Sigmoid colon (tissue), 6 donors: ENCODE measurements at regions not wholly inside any gene's neighbourhood (a gene's known extent, or its start where the extent isn't known, plus 50 kb on each side); places are given as distances from the start of the nearest gene placed in this dataset.

Experiments used
- DNase-seq: peaks from one replicate; pipeline ENCODE4 v3.0.0-alpha.2; 2019
- H3K27ac ChIP-seq, 4 donors: fragments of 200-600 bp; sonication (generic); one replicate each; pipeline ENCODE4 v1.5.1; 2016 to 2019; ENCODE audit warnings: mild to moderate bottlenecking in 1 of 4
- H3K27me3 ChIP-seq, 3 donors: fragments of 200-600 bp; sonication (generic); one replicate each; pipeline ENCODE4 v1.5.1; 2019; ENCODE audit warnings: mild to moderate bottlenecking in 1 of 3
- H3K36me3 ChIP-seq, 4 donors: fragments of 200-600 bp; sonication (generic); one replicate each; pipeline ENCODE4 v1.5.1; 2016 to 2019
- H3K4me1 ChIP-seq, 4 donors: fragments of 200-600 bp; sonication (generic); one replicate each; pipeline ENCODE4 v1.5.1; 2017 to 2019
- H3K4me3 ChIP-seq, 4 donors: fragments of 200-600 bp; sonication (generic); one replicate each; pipeline ENCODE4 v1.5.1; 2017 to 2019; ENCODE audit warnings: mild to moderate bottlenecking in 2 of 4, moderate library complexity in 1 of 4
- H3K9me3 ChIP-seq, 4 donors: fragments of 200-600 bp in 3 of 4; sonication (generic) in 3 of 4; one replicate each; pipeline versions ENCODE4 v1.5.1 to v1.6.1; 2013 to 2019
- CTCF ChIP-seq, 4 experiments: fragments of 450-650 bp in 3 of 4; fragments of 200-600 bp in 1 of 4; IDR thresholded peaks; one replicate each; pipeline ENCODE4 v1.5.1; 2016 to 2019; ENCODE audit warnings: antibody characterized with exemption in 4 of 4, mild to moderate bottlenecking in 3 of 4, moderate library complexity in 2 of 4
- EP300 ChIP-seq, 4 donors: sonication (generic); formaldehyde crosslinking; IDR thresholded peaks; one replicate each; pipeline ENCODE4 v1.6.1; 2017; ENCODE audit warnings: antibody characterized with exemption in 4 of 4
- POLR2A ChIP-seq, 2 donors: fragments of 450-650 bp; IDR thresholded peaks; one replicate each; pipeline ENCODE4 v1.6.1; 2016; ENCODE audit warnings: antibody characterized with exemption in 2 of 2, mild to moderate bottlenecking in 2 of 2, moderate library complexity in 2 of 2
- POLR2AphosphoS5 ChIP-seq, 4 donors: sonication (generic); formaldehyde crosslinking; IDR thresholded peaks; one replicate each; pipeline ENCODE4 v1.6.1; 2017; ENCODE audit warnings: antibody characterized with exemption in 4 of 4
- WGBS, 2 donors: extraction: QIAGEN DNeasy Blood & Tissue Kit; methylation state at CpG; one replicate each; pipeline ENCODE4 v1.1.7; 2013; 5-methylcytosine and 5-hydroxymethylcytosine counted together
- intact Hi-C: fragments of 100-400 bp; cut with DNase I; formaldehyde crosslinking; loops from one replicate; pipeline ENCODE4 v1.15.1; 2023
- donor health status: healthy with polysubstance abuse.
- donor health status: healthy.

- TF ChIP-seq EP300 (IDR thresholded peaks at IDR 0.05) (no peak), POLR2AphosphoS5 (IDR thresholded peaks at IDR 0.05) (no peak), POLR2A (IDR thresholded peaks at IDR 0.05) (no peak), CTCF (IDR thresholded peaks at IDR 0.05) (no peak)
- Histone ChIP-seq H3K4me1 (no peaks in the 10 kb centered on the region), H3K36me3 (no peaks in the 10 kb centered on the region), H3K27ac (no peak overlapping the region), H3K4me3 (no peak overlapping the region), H3K9me3 (no peaks in the 10 kb centered on the region), H3K27me3 (no peaks in the 10 kb centered on the region)
- intact Hi-C loops, result no loop called here
- DNase-seq, result no peak
- WGBS, 2 donors, result 54 to 82% methylated on average over 4 of the region's 4 CpGs
These were observed 146.6 kb upstream of the PDE1C start for GRCh38 chr7:32216759-32217158.

DNA sequence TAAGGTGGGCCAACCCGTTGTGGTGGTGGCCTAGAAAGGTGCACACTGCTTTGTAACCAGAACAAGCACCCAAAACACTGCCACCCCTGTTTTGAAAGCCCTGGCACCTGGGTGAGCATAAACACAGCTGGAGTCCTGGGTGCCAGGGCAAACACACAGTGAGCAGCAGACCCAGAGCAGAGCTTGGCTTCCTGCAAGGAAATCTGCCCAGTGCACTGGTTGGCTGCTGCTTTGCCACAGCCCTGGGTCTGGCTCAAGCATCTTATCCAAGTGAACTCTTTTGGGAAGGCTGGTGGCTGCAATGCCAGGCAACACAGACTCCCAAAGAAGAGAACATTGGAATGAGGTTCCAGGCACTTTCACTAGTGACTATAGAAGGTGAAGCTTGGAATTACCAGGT lies 145.5 kb upstream of the PDE1C start:
- Histone ChIP-seq H3K9me3 (no peaks in the 10 kb centered on the region), H3K36me3 (no peaks in the 10 kb centered on the region), H3K4me3 (no peak overlapping the region), H3K27ac (no peak overlapping the region), H3K4me1 (no peaks in the 10 kb centered on the region), H3K27me3 (peaks cover 0 to 3% (median 0%) of the 10 kb centered on the region in 3 donors)
- intact Hi-C loops, result no loop called here
- TF ChIP-seq POLR2A (IDR thresholded peaks at IDR 0.05), result no peak
- no peak for TF ChIP-seq POLR2AphosphoS5 (IDR thresholded peaks at IDR 0.05)
- TF ChIP-seq EP300 (IDR thresholded peaks at IDR 0.05), result no peak
- TF ChIP-seq CTCF (IDR thresholded peaks at IDR 0.05), result no peak
- DNase-seq, result no peak
- WGBS, 2 donors, result 60 to 78% methylated on average over 1 of the region's 1 CpG

DNA sequence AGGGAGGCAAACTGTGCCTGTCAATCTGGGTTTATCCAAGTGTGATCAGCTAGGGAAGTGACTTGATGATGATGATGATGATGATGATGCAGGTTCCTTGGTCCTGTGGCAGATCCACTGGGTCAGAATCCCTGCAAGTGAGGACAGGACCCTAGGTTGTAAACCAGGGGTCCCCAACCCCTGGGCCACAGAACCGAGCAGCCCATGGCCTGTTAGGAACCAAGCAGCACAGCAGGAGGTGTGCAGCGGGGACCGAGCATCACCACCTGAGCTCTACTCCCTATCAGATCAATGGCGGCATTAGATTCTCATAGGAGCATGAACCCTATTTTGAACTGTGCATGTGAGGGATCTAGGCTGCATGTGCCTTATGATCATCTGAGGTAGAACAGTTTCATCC lies 144.7 kb upstream of the PDE1C start:
- intact Hi-C loops, result no loop called here
- peaks cover 0 to 3% (median 0%) of the 10 kb centered on the region in 3 donors for H3K27me3 ChIP-seq
- no peaks in the 10 kb centered on the region for H3K4me1 ChIP-seq
- H3K4me3 ChIP-seq, result no peak overlapping the region
- TF ChIP-seq POLR2A (IDR thresholded peaks at IDR 0.05), result no peak
- TF ChIP-seq CTCF (IDR thresholded peaks at IDR 0.05), result no peak
- no peak for TF ChIP-seq EP300 (IDR thresholded peaks at IDR 0.05)
- no peak for TF ChIP-seq POLR2AphosphoS5 (IDR thresholded peaks at IDR 0.05)
- H3K36me3 ChIP-seq, result no peaks in the 10 kb centered on the region
- no peak for DNase-seq
- H3K9me3 ChIP-seq, result no peaks in the 10 kb centered on the region
- no peak overlapping the region for H3K27ac ChIP-seq
- WGBS, 2 donors, result 90 to 91% methylated on average over 4 of the region's 4 CpGs

GRCh38 chr7:32212321-32212720 lies 142.1 kb upstream of the PDE1C start:
- Histone ChIP-seq H3K27ac (no peak overlapping the region), H3K4me3 (no peak overlapping the region), H3K27me3 (peaks cover 0 to 3% (median 0%) of the 10 kb centered on the region in 3 donors), H3K4me1 (no peaks in the 10 kb centered on the region), H3K36me3 (no peaks in the 10 kb centered on the region), H3K9me3 (no peaks in the 10 kb centered on the region)
- DNase-seq, result no peak
- TF ChIP-seq CTCF (IDR thresholded peaks at IDR 0.05) (no peak), POLR2AphosphoS5 (IDR thresholded peaks at IDR 0.05) (no peak)
- intact Hi-C loops, result no loop called here
- 66 to 83% methylated on average over 7 of the region's 7 CpGs for WGBS, 2 donors

GRCh38 chr7:32206987-32207386 lies 136.8 kb upstream of the PDE1C start:
- 28 to 48% methylated on average over 8 of the region's 8 CpGs for WGBS, 2 donors
- Histone ChIP-seq H3K4me1 (peaks cover 0 to 6% (median 0%) of the 10 kb centered on the region in 4 donors), H3K27me3 (peaks cover 0 to 3% (median 0%) of the 10 kb centered on the region in 3 donors), H3K9me3 (no peaks in the 10 kb centered on the region), H3K4me3 (no peak overlapping the region), H3K36me3 (no peaks in the 10 kb centered on the region), H3K27ac (no peak overlapping the region)
- intact Hi-C loops, result loop anchor here (10.0 kb wide), 1 partner anchor 142 kb away; no protein-coding TSS in a partner anchor
- TF ChIP-seq CTCF (IDR thresholded peaks at IDR 0.05) (no peak), POLR2A (IDR thresholded peaks at IDR 0.05) (no peak), EP300 (IDR thresholded peaks at IDR 0.05) (no peak), POLR2AphosphoS5 (IDR thresholded peaks at IDR 0.05) (no peak)
- DNase-seq, result no peak
